Transverse colon (tissue), 4 donors: ENCODE measurements at regions not wholly inside any gene's neighbourhood (a gene's known extent, or its start where the extent isn't known, plus 50 kb on each side); places are given as distances from the start of the nearest gene placed in this dataset.

Experiments used
- DNase-seq: peaks from one replicate; pipeline ENCODE4 v3.0.0-alpha.2; 2019
- H3K27ac ChIP-seq, 4 donors: fragments of 200-600 bp; sonication (generic); 2 replicates each; pipeline ENCODE4 v1.5.1; 2016 to 2018; ENCODE audit warnings: inconsistent platforms in 4 of 4
- H3K27me3 ChIP-seq: fragments of 200-600 bp; sonication (generic); 2 replicates; pipeline ENCODE4 v1.5.1; 2017; ENCODE audit warnings: inconsistent platforms
- H3K36me3 ChIP-seq, 4 donors: fragments of 200-600 bp; sonication (generic); 2 replicates each; pipeline ENCODE4 v1.5.1; 2017 to 2019; ENCODE audit warnings: inconsistent platforms in 4 of 4
- H3K4me1 ChIP-seq, 4 donors: fragments of 200-600 bp; sonication (generic); 2 replicates each; pipeline ENCODE4 v1.5.1; 2017 to 2020; ENCODE audit warnings: inconsistent platforms in 4 of 4
- H3K4me3 ChIP-seq, 4 donors: fragments of 200-600 bp; sonication (generic); 1 replicate in 1 of 4; 2 replicates in 3 of 4; pipeline versions ENCODE4 v1.5.1 to v1.6.1; 2017 to 2019; ENCODE audit warnings: inconsistent platforms in 4 of 4
- H3K9me3 ChIP-seq, 2 donors: fragments of 200-600 bp; sonication (generic); 2 replicates each; pipeline ENCODE4 v1.5.1; 2017 to 2019; ENCODE audit warnings: inconsistent platforms in 2 of 2
- EP300 ChIP-seq: sonication (generic); formaldehyde crosslinking; IDR thresholded peaks from one replicate; pipeline ENCODE4 v1.6.1; 2017; ENCODE audit warnings: antibody characterized with exemption, low read depth
- POLR2A ChIP-seq: fragments of 450-650 bp; IDR thresholded peaks from one replicate; pipeline ENCODE4 v1.6.1; 2016; ENCODE audit warnings: antibody characterized with exemption, mild to moderate bottlenecking, moderate library complexity
- POLR2AphosphoS5 ChIP-seq, 3 donors: sonication (generic); formaldehyde crosslinking; IDR thresholded peaks; one replicate each; pipeline ENCODE4 v1.6.1; 2016; ENCODE audit warnings: antibody characterized with exemption in 3 of 3
- WGBS, 2 donors: methylation state at CpG; one replicate each; pipeline ENCODE4 v1.1.5; 2018; ENCODE audit warnings: low coverage in 1 of 2; 5-methylcytosine and 5-hydroxymethylcytosine counted together
- in situ Hi-C, 4 donors: fragments of 200-750 bp; cut with MboI; loops; one replicate each; pipeline versions ENCODE4 v1.15.0 to v1.15.1; 2017; ENCODE audit warnings: low sequenced_read_pairs in 3 of 4, low pct_ligation_motif_present in 1 of 4, low pct_unique_long_range_greater_than_20kb in 1 of 4
- intact Hi-C: fragments of 100-400 bp; cut with DNase I; formaldehyde crosslinking; loops from one replicate; pipeline ENCODE4 v1.15.1; 2023; ENCODE audit warnings: low total_unique reads
- TF ChIP-seq, protein P1 (sequence below), 5 experiments: fragments of 200-600 bp in 3 of 5; fragments of 450-650 bp in 2 of 5; sonication (generic) in 3 of 5; IDR thresholded peaks; 1 replicate in 2 of 5; 2 replicates in 3 of 5; pipeline ENCODE4 v1.5.1; 2016 to 2017; ENCODE audit warnings: antibody characterized with exemption in 5 of 5, inconsistent platforms in 3 of 5, mild to moderate bottlenecking in 2 of 5, moderate library complexity in 1 of 5

DNA sequence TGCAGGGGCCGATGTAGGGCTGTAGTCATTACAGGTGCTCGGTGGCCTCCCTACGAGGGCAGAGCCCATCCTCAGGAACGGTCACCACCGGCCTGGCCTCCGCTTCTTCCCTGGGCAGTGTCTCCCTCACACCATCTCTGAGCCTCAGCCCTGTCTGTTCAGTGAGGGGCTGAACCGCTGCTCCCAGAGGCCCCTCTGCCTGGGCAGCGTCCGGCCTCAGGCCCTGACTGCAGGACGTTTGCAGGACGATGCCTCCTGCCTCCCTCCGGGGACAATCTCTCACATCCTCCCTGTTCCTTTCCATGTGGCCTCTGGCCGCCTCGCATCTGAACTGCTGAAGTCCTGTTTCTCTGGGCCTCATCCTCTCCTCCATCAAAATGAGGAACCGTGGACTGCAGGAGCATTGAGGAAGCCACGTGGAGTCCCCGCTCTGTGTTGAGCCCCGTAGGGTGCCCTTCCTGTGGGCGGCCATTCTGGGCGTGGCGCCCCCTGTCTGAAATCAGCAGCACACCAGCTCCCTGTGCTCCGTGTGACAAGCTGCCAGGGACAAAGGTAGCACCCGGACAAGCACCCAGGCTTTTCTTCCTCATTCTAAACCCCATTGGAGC lies 933.5 kb downstream of the BRD1 start:
- intact Hi-C loops = no loop called here
- in situ Hi-C loops = no loop called here
- Histone ChIP-seq H3K4me1 (no peaks in the 10 kb centered on the region), H3K9me3 (no peaks in the 10 kb centered on the region), H3K27ac (no peak overlapping the region), H3K27me3 (no peaks in the 10 kb centered on the region), H3K36me3 (no peaks in the 10 kb centered on the region), H3K4me3 (no peak overlapping the region)
- WGBS, 2 donors = 61 to 80% methylated on average over 3 to 19 of the region's 23 CpGs
- no peak for DNase-seq
- no peak for TF ChIP-seq POLR2A

DNA sequence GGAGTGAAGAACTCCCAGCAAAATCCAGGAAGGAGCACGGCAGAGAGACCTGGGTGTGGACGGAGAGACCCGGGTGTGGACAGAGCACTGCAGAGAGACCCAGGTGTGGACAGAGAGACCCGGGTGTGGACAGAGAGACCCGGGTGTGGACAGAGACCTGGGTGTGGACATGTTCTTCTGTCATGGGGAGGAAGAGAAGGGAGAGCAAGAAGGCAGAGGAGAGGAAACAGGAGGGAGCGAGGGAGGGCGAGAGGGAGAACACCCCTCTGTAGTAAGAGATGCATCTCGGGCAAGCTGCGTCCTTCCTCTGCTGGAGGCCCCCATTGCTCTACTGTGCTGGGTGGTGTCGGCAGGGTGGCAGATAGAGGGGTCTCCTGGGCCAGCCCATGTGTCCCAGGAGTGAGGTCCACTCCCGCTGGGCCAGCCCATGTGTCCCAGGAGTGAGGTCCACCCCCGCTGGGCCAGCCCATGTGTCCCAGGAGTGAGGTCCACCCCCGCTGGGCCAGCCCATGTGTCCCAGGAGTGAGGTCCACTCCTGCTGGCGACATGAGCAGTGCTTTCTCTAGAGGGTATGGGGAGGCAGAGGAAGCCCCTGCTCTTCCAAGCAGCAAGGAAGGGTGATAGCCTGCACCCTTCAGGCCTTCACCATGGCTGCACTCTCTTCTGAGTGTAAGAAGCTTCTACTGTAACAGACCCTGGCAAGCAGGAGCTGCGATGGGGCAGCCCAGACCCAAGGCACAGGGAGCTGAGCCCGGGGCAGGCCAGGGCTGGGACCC lies 934.2 kb downstream of the BRD1 start:
- Histone ChIP-seq H3K4me3 (no peak overlapping the region), H3K9me3 (no peaks in the 10 kb centered on the region), H3K27ac (no peak overlapping the region), H3K4me1 (no peaks in the 10 kb centered on the region), H3K36me3 (no peaks in the 10 kb centered on the region), H3K27me3 (no peaks in the 10 kb centered on the region)
- in situ Hi-C loops (no loop called here), intact Hi-C loops (no loop called here)
- no peak for TF ChIP-seq POLR2A
- no peak for TF ChIP-seq EP300
- no peak for TF ChIP-seq POLR2AphosphoS5 (IDR thresholded peaks at IDR 0.05)
- TF ChIP-seq, protein P1, sequence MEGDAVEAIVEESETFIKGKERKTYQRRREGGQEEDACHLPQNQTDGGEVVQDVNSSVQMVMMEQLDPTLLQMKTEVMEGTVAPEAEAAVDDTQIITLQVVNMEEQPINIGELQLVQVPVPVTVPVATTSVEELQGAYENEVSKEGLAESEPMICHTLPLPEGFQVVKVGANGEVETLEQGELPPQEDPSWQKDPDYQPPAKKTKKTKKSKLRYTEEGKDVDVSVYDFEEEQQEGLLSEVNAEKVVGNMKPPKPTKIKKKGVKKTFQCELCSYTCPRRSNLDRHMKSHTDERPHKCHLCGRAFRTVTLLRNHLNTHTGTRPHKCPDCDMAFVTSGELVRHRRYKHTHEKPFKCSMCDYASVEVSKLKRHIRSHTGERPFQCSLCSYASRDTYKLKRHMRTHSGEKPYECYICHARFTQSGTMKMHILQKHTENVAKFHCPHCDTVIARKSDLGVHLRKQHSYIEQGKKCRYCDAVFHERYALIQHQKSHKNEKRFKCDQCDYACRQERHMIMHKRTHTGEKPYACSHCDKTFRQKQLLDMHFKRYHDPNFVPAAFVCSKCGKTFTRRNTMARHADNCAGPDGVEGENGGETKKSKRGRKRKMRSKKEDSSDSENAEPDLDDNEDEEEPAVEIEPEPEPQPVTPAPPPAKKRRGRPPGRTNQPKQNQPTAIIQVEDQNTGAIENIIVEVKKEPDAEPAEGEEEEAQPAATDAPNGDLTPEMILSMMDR (IDR thresholded peaks at IDR 0.05) = no peak
- DNase-seq = no peak
- 71 to 82% methylated on average over 4 to 16 of the region's 16 CpGs for WGBS, 2 donors

GRCh38 chr22:48892578-48893287 lies 934.9 kb downstream of the BRD1 start:
- TF ChIP-seq EP300 (no peak), POLR2A (no peak), POLR2AphosphoS5 (IDR thresholded peaks at IDR 0.05) (no peak)
- TF ChIP-seq, protein P1 (IDR thresholded peaks at IDR 0.05) = no peak
- no peak for DNase-seq
- H3K4me3 ChIP-seq = no peak overlapping the region
- no peaks in the 10 kb centered on the region for H3K4me1 ChIP-seq
- no peak overlapping the region for H3K27ac ChIP-seq
- in situ Hi-C loops = no loop called here
- H3K36me3 ChIP-seq = no peaks in the 10 kb centered on the region
- H3K27me3 ChIP-seq = no peaks in the 10 kb centered on the region
- no peaks in the 10 kb centered on the region for H3K9me3 ChIP-seq
- intact Hi-C loops = no loop called here
- WGBS, 2 donors = 58 to 69% methylated on average over 3 to 14 of the region's 14 CpGs

- Histone ChIP-seq H3K27me3 (no peaks in the 10 kb centered on the region), H3K27ac (no peak overlapping the region), H3K4me3 (no peak overlapping the region), H3K4me1 (no peaks in the 10 kb centered on the region), H3K9me3 (no peaks in the 10 kb centered on the region), H3K36me3 (no peaks in the 10 kb centered on the region)
- no peak for DNase-seq
- intact Hi-C loops = no loop called here
- TF ChIP-seq POLR2A (no peak), POLR2AphosphoS5 (IDR thresholded peaks at IDR 0.05) (no peak), EP300 (no peak)
- TF ChIP-seq, protein P1 (IDR thresholded peaks at IDR 0.05) = no peak
- in situ Hi-C loops = no loop called here
- WGBS, 2 donors = 63% methylated on average over 9 of the region's 9 CpGs; no CpG with 5 or more reads in 1 of the 2 donors
Observed at GRCh38 chr22:48891688-48892577, 935.7 kb downstream of the BRD1 start.
